Islet of Langerhans (tissue), 1 donor: ENCODE measurements at regions not wholly inside any gene's neighbourhood (a gene's known extent, or its start where the extent isn't known, plus 50 kb on each side); places are given as distances from the start of the nearest gene placed in this dataset.
"Not testable (repeated sequence)": the region's sequence is repeated elsewhere in the genome, so short reads cannot be mapped to it uniquely, and the experiment has no call there.

Experiments
- FAIRE-seq: peaks from one replicate; lab custom pipeline; 2011; peaks lifted over from hg19 to GRCh38; lab: Jason Lieb, UNC

- FAIRE-seq, result no peak
Measured at GRCh38 chr3:152100491-152101132, 168.1 kb upstream of the MBNL1 start.

DNA sequence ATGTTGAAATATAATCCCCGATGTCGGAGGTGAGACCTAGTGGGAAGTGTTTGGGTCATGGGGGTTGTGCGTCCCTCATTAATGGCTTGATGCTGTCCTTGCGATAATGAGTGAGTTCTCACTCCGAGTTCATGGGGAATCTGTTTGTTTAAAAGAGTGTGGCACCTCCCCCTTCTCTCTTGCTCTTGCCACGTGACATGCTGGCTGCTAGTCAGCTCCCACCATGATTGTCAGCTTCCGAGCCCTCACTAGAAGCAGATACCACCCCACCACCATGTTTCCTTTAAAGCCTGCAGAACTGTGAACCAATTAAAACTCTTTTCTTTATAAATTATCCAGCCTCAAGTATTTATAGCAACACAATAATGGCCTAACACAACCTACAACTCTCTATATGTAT lies 166.3 kb upstream of the MBNL1 start:
- no peak for FAIRE-seq

DNA sequence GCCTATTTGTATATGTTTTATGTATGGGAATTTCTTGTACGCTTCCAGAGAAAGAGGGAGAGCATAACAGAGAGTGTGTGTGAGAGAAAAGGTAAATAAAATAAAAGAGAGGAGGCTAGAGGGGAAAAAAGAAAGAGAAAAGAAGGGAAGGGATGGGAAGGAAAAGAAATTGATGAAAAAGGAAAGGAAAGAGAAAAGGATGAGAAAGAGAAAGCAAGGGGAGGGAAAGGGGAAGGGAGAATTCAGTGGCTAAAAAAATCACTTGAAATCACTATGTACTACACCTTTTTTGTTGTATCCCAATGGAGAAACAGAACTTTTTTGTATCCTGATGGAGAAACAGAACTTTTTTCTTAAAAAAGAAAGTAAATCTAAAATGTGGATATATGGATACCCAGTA lies 165.5 kb upstream of the MBNL1 start:
- FAIRE-seq, result no peak

- FAIRE-seq, result no peak
Measured at GRCh38 chr3:152104847-152105415, 163.8 kb upstream of the MBNL1 start.

DNA sequence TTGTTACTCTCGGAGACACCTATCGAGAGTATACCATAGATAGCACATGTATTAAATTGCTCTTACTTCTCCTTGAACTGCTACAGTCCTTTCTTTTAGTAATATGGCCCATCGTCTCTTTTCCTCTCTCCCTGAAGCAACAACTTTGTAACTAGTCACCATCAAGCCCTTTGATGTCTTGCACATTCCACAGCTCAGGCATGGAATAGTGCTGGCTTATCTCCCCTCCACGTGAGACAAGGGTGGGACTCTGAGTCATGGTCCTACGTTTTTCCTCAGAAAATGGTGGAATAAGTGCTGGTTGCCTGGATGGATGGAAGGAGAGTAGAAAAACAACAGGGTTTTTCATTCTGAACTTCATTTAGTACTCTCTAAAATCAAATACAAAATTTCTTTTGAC lies 163.3 kb upstream of the MBNL1 start:
- no peak for FAIRE-seq

DNA sequence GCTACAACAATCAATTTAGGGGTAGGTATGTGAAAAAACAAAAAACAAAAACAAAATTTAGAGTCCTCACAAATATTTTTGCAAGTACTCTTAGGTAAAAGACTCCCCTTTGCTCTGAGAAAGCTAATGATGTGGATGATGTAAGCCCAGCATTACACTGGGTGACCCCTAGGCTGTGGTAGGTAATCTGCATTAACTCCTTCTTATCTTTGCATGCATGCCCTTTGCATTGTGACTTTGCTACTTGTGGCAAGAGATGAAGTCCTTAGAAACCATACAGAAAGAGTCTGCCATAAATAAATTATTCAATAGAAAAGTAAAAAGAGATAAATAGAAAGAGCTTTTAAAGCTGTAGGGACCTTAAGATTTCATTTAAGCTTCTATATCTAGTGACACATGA lies 159.7 kb upstream of the MBNL1 start:
- no peak for FAIRE-seq

GRCh38 chr3:152113413-152113812 lies 155.3 kb upstream of the MBNL1 start:
- FAIRE-seq, result no peak

DNA sequence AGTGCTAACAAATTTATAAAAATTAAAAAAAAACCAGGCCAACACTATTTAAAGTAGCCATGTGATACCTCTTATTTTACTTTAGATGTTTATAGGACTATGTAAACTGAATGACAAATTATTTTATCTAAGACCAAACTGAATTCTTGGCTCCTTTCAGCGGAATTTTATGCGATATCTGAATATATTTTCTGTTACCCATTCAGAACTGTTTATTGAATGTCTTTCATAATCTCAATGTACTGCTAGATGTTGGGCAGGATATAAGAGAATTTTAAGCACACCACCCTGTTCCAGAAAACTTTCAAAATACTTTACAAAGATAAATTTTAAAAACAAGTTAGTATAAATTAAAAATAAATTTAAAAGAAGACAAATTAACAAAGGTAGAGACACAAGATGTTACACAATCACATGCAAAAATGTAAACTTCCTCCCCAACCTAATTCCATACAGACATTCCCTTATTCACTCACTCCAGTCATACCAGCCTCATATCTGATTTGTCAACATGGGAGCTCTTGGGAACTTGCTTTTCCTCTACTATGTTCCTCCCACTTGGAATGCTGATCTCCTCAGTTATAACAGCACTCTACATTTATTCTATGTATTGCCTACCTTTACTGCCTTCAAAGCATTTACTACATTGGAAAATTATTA lies 154.6 kb upstream of the MBNL1 start:
- FAIRE-seq, result no peak

GRCh38 chr3:152120601-152121269 lies 148.0 kb upstream of the MBNL1 start:
- FAIRE-seq, result no peak

DNA sequence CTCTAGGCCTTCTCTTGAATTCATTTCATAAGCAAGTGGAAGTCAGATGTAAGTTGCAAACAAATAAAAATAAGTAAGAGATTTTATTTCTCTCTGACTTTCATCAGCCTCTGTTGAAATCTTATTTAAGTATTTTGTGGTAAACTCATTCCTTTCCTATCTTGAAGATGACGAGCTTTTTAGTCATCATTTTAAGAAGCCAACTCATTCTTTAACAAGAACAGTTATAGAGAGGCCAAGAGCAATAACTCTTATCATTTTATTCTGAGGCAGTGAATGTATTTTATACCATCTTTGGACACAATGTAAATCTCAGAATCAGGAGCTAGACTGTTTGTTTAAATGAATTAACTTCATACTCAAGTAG lies 147.5 kb upstream of the MBNL1 start:
- no peak for FAIRE-seq

DNA sequence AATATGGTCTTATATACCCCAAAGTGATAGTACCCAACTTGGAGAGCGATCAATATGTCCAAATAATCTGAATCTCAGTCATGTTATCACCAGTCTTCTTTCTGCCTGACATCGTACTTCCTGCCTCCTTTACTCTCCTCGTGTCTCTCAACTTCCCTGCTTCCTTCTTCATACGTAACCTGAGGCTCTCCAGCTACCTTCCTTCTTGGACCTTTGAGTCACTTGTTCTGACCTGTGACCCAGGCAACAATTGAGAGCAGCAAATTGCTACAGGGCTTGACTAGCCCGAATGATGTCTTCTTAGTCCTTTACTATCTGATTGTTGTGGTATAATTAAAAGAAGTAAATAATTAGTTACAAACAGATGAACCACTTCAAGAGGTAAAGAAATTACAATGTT lies 145.9 kb upstream of the MBNL1 start:
- FAIRE-seq, result no peak

- no peak for FAIRE-seq
Measured at GRCh38 chr3:152123457-152123856, 145.3 kb upstream of the MBNL1 start.

DNA sequence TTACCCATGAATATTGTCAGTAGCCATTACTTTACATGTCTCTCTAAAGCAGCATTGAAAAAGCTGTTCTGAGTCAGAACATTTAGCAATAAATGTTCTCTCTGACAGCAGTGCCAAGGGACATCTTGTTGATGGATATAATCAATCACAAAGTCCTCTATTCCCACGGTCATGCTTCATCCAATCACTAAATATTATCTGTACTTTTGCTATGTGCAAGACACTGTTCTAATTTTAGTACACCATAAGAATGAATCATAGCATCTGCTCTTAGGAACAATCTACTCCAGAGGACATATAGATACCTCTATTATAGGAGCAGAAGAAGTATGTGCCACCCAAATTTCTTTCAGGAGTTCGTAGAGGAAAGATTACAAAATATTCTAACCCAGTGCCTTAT lies 142.5 kb upstream of the MBNL1 start:
- no peak for FAIRE-seq

DNA sequence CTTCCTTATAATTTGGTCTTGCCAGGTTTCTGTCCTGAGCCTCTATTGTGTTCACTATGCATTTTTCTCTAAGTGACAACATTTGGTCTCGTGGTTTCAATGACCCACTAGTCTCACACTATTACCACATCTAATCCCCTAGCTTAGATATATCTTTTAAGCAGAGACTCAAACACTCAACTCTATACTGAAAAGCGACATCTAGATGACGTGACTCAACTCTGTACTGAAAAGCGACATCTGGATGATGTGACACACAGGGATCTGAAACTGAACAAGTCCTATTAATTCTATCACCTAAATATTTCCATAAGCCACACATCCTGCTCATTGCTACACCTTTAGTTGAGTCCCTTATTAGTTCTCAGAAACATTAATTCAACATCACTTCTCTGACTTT lies 141.7 kb upstream of the MBNL1 start:
- no peak for FAIRE-seq

- FAIRE-seq, result no peak
Measured at GRCh38 chr3:152128356-152128755, 140.4 kb upstream of the MBNL1 start.

- no peak for FAIRE-seq
Measured at GRCh38 chr3:152139651-152140050, 129.1 kb upstream of the MBNL1 start.

- no peak for FAIRE-seq
Measured at GRCh38 chr3:152146461-152146860, 122.3 kb upstream of the MBNL1 start.

- FAIRE-seq, result no peak
Measured at GRCh38 chr3:152147748-152148147, 121.0 kb upstream of the MBNL1 start.

- no peak for FAIRE-seq
Measured at GRCh38 chr3:152148579-152148978, 120.2 kb upstream of the MBNL1 start.

- no peak for FAIRE-seq
Measured at GRCh38 chr3:152149832-152150231, 118.9 kb upstream of the MBNL1 start.

DNA sequence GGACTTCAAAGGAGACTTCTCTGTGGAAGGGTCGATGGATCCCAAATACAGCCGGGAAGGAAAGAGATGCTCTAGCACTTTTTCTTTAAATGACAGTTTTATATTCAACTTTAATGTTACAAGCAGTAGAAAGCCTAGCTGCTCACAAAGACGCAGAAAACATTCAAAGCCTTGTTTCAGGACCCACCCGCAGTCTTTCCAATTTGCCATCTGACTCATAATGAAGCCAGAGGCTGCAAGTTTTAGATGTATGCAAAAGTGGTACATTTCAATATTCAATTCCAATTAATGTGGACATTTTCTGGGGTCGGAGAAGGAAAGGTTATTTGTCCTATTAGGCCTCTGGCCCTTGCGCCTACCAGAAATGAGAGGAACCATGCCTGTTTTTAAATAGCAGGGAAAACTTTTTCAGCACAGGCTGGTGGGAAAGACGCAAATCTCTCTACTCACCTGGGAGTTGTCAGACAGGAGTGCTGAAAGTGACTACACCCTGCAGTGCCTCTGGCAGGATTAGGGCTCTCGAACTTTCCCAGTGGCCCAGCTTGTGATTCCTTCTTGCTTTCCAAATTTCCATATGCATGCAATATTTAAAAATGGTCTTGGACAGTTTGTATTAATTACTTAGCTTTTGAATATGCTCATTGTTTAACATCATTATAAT lies 117.4 kb upstream of the MBNL1 start:
- FAIRE-seq, result no peak

DNA sequence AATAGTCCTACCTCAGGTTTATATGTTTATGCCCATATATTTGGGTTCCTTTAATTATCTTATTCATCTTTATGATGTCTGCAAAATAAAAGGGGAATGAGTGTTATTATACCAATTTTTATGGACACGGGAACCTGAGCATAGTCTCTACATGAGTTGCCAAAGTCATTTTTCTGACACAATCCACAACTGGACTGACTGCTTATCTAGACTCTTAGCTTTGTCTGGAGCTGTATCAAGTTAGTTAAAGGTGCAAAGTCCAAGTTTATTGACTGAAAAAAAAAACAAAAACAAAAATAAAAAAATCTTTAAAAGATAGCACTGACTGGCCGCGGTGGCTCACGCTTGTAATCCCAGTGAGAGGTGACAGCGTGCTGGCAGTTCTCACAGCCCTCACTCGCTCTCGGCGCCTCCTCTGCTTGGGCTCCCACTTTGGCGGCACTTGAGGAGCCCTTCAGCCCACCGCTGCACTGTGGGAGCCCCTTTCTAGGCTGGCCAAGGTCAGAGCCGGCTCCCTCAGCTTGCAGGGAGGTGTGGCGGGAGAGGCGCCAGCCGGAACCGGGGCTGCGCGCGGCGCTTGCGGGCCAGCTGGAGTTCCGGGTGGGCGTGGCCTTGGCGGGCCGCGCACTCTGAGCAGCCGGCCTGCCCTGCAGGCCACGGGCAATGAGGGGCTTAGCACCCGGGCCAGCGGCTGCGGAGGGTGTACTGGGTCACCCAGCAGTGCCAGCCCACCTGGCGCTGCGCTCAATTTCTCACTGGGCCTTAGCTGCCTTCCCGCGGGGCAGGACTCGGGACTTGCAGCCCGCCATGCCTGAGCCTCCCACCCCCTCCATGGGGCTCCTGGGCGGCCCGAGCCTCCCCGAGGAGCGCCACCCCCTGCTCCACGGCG lies 116.6 kb upstream of the MBNL1 start:
- FAIRE-seq, result not testable (repeated sequence)
